OCI-LY7 (cell line): ENCODE measurements at regions not wholly inside any gene's neighbourhood (a gene's known extent, or its start where the extent isn't known, plus 50 kb on each side); places are given as distances from the start of the nearest gene placed in this dataset.

ENCODE experiments used
- CTCF ChIP-seq: fragments of 200-600 bp; sonication (generic); conservative IDR thresholded peaks from 2 replicates; pipeline ENCODE4 v1.5.1; 2014; ENCODE audit warnings: mild to moderate bottlenecking, antibody characterized with exemption, low read length, moderate library complexity, mixed read lengths
- EZH2phosphoT487 ChIP-seq: fragments of 200-600 bp; sonication (generic); IDR thresholded peaks from 2 replicates; pipeline ENCODE4 v1.6.1; 2018; ENCODE audit warnings: low read depth, borderline replicate concordance, mild to moderate bottlenecking, mixed run types, antibody characterized with exemption, low read length, moderate library complexity, mixed read lengths

GRCh38 chr22:49199224-49199623, 628.4 kb downstream of the BRD1 start:
- TF ChIP-seq EZH2phosphoT487 (no peak), CTCF (no peak)
